HG03571 (cell line): ENCODE measurements at regions not wholly inside any gene's neighbourhood (a gene's known extent, or its start where the extent isn't known, plus 50 kb on each side); places are given as distances from the start of the nearest gene placed in this dataset.
"Not testable (repeated sequence)": the region's sequence is repeated elsewhere in the genome, so short reads cannot be mapped to it uniquely, and the experiment has no call there.

Experiments used
- ATAC-seq: cut with Tn5 transposase; IDR thresholded peaks from one replicate; pipeline ENCODE4 v1.9.1; 2021; ENCODE audit not compliant: unreplicated experiment

DNA sequence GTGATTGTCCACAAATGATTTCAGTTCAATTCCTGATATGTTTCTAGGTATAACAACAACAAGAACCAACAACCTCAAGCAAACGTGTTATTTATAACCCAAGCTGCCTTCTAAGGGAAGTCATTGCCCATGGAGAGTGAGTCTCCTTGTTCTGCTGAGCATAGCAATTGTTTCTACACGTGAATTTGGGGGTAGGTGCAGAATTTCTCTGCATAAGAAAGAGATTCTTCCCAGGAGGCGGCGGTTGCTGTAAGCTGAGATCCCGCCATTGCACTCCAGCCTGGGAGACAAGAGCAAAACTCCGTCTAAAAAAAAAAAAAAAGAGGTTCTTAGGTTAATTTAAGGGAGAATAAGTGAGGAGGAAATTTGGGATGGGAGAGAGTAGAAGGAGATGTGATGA lies 226.5 kb upstream of the PELI2 start:
- no peak for ATAC-seq

DNA sequence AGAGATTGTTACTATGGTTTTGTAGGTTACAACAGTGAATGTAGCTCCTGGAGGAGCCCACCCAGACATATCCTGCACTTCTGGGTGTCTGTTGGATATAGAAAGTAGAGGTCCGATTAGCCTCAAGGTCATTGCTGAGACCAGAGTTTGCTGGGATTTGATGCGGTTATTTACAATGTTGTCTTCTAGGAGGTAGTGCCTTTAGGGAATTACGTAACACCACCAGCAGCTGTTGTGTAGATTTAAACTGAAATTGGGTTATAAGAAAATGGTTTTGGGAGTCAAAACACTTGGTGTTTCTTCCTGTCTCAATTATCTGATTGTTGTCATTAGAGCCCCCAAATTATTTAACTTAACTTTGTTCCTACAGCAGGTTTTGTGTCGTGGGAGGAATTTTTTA lies 225.3 kb upstream of the PELI2 start:
- no peak for ATAC-seq

DNA sequence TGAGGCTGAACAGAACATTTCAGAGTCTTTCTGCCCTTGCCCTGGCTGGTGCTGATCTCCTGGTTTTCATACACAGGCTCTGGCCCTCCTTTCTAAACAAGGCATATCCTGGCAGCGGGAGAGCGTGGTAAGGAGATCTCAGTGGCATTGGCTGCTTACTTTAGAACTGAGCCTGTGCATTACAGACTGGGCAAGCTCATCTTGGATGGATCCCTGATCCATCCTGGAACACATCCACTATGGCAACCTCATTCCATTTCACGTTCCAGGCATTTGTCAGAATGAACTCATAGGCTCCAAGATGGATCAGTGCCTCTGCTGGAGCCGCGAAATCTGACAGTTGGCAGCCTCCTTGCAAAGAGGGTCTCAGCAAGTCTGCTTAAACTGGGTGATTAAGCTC lies 224.5 kb upstream of the PELI2 start:
- ATAC-seq = no peak

DNA sequence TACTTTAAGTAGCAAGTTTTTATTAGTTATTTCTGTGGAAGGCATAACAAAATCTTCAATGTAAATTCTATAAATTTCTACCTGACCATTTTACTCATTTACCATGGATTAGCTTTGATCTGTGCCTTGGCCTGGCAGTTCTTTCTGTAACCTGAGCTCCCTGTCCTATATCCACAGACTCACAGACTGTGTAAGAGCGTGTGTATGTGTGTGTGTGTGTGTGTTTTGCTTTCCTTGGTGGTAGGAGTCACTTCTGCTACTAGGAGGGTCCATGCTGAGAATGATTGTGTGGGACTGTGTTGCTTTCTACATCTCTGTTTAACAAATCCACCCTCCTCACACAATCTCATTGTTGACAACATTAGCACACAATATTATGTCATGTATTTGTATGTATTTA lies 221.2 kb upstream of the PELI2 start:
- ATAC-seq = no peak

DNA sequence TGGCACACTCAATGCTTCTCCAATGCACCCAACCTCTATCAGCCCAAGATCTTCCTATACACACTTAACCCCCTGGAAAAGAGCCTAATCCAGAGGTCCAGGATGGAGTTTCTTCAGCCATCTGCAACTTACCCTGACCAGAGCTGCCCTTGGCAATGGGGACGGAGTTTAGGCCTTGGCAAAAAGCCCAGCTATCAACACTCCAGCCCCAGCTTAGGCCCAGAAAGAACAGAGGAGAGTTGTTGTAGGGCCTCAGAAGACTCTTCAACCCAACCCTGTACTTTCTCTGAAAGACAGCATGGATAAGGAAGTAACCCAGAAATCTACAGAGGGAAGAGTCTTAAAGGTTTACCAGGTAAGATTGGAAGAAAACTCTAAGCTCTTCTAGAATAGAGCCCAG lies 219.3 kb upstream of the PELI2 start:
- ATAC-seq = no peak

DNA sequence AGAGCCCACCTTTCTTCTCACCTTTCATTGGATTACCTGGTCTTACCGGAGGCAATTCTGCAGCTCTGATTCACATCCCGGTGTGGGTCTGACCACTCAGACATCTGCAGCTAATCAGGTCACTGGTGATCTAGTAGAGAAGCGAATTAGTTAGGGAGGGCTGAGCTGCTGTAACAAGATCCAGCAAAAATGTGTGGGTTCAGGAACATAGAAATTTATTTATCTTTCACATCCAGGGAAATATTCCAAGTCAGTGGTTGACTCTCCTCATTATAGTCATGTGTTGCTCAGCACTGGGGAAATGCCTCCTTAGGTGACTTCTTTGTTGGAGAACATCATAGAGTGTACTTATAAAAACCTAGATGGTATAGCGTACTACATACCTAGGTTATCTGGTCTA lies 218.7 kb upstream of the PELI2 start:
- no peak for ATAC-seq

DNA sequence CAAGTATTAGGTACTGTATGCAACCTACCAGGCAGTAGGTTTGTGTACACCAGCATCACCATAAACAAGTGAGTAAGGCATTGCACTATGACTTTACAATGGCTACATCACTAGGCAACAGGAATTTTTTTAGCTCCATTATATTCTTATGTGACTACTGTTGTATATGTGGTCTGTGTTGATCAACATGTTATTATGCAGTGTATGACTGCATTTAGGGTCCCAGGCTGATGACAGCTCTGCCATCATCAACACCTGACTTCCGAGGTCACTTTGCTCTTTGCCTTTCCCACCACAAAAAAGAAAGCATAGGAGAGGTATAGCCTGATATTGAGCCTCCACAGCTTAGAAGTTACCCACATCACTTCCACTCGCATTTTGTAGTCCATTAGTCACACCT lies 217.5 kb upstream of the PELI2 start:
- no peak for ATAC-seq

DNA sequence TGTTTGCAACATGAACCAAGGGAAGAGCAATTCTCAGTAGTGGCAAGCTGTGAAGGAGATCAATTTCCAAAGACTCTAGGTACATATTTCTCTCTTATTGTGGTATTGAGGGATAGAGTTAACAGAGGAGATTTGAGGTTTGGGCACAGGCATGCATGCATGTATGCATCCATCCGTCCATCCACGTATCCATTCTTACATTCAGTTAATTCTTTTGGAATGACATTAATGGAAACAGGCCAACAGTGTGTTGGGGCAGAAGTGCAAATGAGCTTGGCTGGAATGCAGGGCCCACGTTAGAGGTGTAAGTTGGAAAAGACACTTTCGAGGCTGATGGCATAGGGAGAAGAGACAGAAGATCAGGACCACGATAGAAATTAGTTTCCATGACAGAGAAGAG lies 216.9 kb upstream of the PELI2 start:
- ATAC-seq = no peak

DNA sequence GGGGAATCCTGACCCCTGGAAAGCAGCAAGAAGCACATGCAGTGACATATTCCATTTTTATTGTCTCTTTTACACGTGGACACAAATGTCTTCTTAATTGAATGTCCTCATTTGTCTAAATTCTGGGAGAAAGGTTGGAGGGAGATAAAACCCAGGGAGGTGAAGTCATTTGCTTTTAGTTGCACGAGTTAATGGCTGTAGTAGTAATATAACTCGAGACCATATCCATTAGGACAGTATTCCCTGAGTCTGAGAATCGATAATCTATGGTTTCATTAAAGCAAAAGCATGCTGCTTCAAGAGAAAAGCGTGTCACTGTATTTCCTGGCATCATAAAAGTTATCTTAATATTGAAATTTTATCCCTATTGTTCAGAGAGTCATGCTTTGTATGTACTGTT lies 216.0 kb upstream of the PELI2 start:
- no peak for ATAC-seq

DNA sequence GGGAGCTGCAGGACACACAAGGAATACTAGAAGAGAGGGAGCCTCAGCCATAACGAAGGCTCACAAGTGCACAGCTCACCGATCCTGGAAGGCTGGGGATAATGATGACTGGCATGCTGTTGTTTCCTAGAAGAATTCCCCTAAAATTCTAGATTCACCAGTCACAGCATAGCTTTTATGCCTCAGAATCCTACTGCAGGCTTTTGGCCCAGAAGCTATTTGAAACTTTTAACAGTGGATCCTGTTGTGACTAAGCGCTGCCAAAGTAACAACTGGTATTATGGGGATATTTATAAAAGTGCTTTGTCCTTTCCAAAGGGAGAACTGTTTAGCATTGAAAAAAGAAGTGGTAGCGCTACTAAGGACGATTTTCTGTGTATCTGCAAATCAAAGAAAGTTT lies 214.1 kb upstream of the PELI2 start:
- no peak for ATAC-seq

DNA sequence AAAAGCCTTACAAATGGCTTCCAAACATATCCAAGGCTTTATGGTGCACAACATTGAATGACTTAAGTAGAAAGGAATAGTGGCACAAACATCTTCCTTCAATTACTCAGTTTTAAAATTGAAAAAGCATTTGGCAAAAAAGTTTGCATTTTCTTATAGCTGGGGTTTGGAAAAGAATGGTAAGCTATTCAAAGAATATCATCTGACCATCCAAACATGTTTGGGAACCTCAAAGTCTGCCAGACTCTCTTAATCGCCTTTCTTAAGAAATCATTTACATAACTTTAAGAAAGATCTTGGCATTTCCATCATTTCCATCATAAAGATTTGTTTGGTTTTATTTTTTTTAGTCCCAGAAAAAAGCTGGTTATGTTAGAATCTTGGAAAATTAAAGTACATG lies 210.1 kb upstream of the PELI2 start:
- no peak for ATAC-seq

DNA sequence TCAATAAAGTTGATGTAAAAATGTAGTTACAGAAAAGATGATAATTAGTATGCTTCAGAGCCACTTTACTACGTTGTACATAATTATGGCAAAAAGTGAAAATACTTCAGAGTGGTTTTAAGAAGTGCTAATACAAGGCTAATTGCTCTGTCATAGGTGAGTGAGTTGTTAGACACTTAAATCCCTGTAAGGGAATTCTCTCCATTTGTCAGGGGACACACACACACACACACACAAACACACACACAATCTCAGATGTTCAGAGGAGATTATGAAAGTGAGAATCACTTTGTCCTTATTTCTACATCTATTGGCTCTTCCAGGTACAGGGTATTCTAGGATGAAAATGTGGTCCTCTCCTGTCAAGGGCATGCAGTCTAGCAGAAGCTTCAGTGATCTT lies 208.3 kb upstream of the PELI2 start:
- ATAC-seq = no peak

DNA sequence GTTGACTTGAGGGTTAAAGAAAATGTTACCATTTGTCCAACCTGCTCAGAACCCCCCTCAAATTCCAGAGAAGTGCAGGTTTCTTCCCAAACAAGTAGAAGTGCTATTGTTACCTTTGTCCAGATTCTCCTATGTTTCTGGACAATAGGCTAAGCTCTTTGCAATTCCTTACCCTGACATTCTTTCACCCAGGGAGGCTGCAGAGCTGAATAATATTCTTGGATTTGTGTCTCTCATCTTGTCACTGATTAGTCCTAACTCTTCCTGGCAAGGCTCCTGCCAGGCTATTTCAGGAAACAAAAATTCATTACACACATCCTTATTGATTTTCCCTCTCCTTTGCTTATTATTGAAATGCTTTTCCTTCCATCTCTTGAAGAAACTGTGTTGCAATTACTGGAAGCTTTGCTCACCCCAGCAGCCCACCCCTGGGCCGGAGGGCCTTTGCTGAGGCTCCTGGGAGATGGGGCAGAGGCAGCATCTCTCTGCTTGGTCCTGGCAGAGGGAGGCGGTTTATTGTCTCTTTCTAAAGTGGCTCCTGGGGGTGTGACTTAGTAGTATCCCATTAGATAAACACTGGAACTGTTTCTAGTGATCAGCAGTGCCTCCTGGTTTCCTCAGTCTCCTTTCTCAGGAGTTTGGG lies 207.5 kb upstream of the PELI2 start:
- no peak for ATAC-seq

DNA sequence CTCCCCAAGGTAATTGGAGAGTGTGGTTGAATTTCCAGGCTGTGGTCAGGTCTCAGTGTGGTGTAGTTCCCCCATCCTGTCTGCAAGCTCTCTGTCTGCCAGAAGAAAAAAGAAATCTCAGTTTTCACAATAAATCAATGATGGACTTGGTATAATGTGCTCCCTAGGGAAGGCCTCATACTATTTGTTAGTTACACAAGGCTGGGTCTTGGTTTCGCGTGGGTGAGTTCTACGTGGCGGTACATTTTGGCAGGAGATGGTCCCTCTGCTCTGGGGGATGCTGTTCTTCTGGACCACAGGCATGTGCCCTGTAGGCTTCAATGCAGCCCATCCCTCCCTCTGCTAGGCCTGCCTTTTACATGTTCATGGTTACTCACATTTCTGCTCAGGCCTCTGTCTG lies 206.4 kb upstream of the PELI2 start:
- ATAC-seq = no peak

DNA sequence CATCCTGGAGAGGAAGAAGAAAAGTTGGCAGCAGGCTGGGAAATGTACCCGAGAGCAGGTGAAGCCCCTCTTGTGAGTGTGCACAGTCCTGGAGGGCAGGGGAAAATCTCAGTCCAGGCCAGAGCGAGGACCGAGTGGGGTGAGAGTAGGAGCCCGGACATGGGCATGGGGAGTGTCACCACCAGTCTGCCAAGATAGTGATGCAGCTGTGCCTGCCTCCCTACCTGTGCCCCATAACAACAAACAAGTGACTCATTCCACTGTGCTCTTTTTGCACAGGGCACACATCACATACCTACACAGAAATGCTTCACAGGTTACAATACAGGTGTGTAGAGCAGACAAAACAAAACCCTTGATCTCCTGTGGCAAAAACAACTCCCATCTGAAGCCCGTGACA lies 205.9 kb upstream of the PELI2 start:
- no peak for ATAC-seq

DNA sequence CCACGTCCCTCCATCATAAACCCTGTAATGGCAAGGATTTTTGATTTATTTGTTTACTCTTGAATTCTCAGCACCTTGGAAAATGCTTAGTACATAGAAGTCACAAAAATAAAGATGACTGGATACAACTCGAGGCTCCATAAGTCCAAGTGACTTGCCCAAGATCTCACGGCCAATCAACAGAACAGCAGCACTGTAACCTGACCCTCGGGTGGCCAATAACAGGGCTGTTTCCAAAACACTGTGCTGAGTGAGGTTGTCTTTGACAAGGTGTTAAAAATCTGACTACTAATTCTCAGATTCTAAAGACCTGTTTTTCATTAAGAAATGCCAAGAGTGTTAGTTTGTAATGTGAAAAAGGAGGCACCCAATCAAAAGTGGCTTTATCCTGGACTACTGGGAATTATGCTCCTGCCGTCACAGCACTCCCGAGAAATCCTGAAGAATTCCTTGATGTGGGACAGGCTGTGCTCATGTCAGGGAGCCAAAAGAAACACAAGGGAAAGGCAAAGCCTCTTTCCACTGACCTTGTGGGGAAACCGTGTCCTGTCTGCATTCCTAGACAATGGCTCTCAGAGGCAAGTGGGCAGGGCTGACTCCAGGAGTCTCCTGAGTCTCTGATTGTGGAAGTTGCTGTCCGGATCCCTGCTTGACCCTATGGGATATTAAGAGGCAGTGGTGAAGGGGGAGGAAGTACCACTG lies 204.7 kb upstream of the PELI2 start:
- ATAC-seq = no peak

DNA sequence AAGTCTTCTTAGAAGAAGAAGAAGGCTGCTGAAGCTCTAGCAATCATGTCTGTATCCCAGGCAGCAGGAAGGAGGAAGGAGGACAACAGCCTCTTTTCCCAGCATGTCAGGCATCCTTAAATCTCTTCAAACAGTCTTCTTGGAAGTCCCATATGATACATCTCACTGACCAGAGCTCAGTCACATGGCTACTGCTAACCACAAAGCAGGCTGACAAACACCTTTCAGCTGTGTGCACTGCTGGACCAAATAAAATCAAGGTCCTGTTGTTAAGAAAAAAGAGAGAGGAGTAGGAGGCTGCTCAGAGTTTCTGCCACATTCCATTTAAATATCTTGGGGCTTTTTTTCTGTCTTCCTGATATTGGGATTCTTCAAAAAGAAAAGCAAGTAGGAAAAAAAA lies 203.4 kb upstream of the PELI2 start:
- ATAC-seq = no peak

DNA sequence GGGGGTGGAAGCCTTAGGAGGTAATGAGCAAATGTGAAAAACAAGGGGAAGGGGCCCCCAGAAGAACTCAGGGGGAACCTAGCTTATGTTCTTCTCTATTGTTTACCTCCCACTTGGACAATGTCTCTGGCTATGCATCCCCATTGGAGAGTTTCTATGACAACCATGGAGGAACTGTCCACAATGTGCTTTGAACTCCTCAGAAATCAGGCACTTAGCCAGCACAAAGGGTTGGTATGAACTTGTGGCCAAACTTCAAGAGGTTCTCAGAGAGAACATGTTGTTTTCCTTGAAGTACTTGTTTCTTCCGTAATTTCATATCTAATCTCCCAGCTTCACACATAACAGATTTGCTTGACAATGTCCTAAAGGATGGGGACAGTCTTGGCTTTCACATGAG lies 202.8 kb upstream of the PELI2 start:
- ATAC-seq = no peak

DNA sequence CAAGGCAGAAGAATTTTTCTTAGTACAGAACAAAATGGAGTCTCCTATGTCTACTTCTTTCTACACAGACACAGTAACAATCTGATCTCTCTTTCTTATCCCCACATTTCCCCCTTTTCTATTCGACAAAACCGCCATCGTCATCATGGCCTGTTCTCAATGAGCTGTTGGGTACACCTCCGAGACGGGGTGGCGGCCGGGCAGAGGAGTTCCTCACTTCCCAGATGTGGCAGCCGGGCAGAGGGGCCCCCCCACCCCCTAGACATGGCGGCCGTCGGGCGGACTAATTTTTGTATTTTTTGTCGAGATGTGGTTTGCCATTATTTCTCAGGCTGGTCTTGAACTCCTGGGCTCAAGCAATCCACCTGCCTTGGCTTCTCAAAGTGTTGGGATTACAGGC lies 198.4 kb upstream of the PELI2 start:
- ATAC-seq = not testable (repeated sequence)

DNA sequence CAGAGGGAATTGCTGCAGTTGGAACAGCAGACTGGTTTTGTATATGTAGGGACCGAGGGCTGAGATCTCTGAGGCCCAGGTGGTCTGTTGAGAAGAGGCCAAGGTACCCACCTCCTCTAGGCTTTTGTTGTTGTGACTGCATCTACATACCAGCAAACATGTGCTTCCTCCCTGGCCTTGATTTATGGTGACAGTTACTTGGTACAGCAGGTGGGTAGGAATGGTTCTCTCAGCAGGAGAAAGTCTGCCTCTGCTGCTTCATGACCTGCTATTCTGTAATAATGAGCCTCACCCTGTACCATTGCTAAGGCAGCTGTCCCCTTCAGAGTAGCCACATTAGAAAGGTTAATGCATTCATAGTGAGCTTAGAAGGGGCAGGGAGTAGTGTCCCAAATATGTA lies 196.7 kb upstream of the PELI2 start:
- ATAC-seq = no peak

DNA sequence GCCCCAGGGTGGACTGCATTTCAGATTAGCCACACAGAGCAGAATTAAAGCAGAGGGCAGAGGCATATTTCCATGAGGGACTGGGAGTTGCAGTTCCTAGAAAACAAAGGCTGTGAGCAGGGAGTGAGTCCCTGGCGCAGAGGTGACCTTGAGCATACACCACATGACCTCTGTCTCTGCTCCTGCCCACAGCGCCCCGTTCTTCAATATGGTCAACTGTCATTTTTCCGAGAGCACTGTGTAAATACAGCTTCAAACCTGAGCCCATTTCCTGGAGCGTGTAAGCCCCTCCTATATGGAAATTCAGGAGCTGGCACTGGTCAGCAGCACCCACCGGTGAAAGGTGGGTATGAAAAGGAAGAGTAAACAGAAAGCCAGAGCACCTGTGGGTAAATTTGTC lies 192.2 kb upstream of the PELI2 start:
- no peak for ATAC-seq

DNA sequence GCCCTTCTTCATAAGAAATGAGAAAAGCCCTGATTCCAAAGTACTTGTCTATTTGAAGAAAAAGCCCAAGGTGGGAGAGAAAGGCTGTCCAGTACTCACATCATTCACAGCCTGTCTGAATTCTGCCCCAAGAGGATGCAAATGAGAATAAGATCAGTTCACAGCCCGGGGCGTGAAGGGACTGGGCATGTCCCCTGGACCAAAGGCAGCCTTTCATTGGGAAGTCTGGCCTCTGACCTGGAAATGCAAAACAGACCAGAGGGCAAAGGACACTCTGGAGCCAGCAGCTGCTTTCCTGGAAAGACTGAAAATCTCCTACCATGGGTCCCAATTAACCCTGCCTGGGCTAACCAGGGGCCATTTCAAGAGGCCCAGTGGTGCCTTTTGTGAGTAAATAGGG lies 191.2 kb upstream of the PELI2 start:
- no peak for ATAC-seq

DNA sequence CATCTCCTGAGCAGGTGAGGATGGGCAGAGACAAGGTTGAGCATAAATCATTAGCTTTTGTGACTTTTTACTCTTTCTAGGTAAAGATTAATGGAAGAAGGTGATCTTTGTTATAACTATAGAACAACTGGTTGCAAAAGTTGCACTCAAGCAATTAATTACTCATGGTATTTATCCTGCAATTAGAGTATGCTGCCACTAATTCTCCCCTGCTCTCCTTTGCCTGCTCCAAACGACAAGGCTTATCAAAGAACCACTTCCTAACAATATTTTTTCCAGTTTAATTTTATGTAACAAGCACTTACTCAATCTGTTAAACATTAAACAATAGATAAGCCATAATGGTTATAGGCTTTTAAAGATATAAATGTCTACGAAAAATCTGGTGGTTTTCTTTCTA lies 189.9 kb upstream of the PELI2 start:
- no peak for ATAC-seq
